GM12878 (cell line): ENCODE measurements at regions not wholly inside any gene's neighbourhood (a gene's known extent, or its start where the extent isn't known, plus 50 kb on each side); places are given as distances from the start of the nearest gene placed in this dataset.

ENCODE experiments used
- ATAC-seq: fragments of 200-7000 bp; cut with Tn5 transposase; 3 replicates; pipeline ENCODE4 v1.9.1; 2020; ENCODE audit warnings: mild to moderate bottlenecking, moderate library complexity
- BruUV-seq: library from RNA; stranded (reverse); fragments of 400-500 nt; replicated peaks from 2 replicates; lab custom pipeline; 2021; lab: Mats Ljungman, UMichigan
- CTCF ChIA-PET: fragments of 300-600 bp; sonication (Branson Sonifier 250); formaldehyde crosslinking; extraction: SDS; loops from one replicate; lab custom pipeline; 2021; ENCODE audit warnings: inconsistent platforms; lab: Yijun Ruan, JAX
- POLR2A ChIA-PET: fragments of 350-600 bp; formaldehyde crosslinking; extraction: SDS; loops from one replicate; lab custom pipeline; 2021; ENCODE audit warnings: inconsistent platforms; lab: Charles Lee
- RAD21 ChIA-PET: fragments of 300-600 bp; sonication (Branson Sonifier 250); formaldehyde crosslinking; loops from one replicate; lab custom pipeline; 2023; ENCODE audit warnings: antibody characterized with exemption; ENCODE audit not compliant: unreplicated experiment; lab: Charles Lee
- SMC1A ChIA-PET: fragments of 300-600 bp; sonication (Branson Sonifier 250); formaldehyde crosslinking; loops from one replicate; lab custom pipeline; 2023; ENCODE audit not compliant: unreplicated experiment, uncharacterized antibody; lab: Charles Lee
- DNase-seq: peaks from one replicate; pipeline ENCODE4 v3.0.0-alpha.2; 2011; ENCODE audit warnings: low read depth, low spot score
- FAIRE-seq: peaks from 3 replicates; lab custom pipeline; 2011; peaks lifted over from hg19 to GRCh38; lab: Jason Lieb, UNC
- H2AFZ ChIP-seq: 2 replicates; pipeline ENCODE4 v1.6.0; 2011; ENCODE audit warnings: low read depth, low read length, control low read depth; ENCODE audit not compliant: control insufficient read depth
- H3K27ac ChIP-seq: 2 replicates; pipeline ENCODE4 v1.5.1; 2011; ENCODE audit warnings: control low read depth; ENCODE audit not compliant: control insufficient read depth, insufficient read depth
- H3K27me3 ChIP-seq, 2 experiments: replicated peaks in 1 of 2; 2 replicates each; pipeline versions ENCODE4 v1.6.0 to v1.6.1; 2011; ENCODE audit warnings: low read length in 1 of 2; ENCODE audit not compliant: control insufficient read depth in 2 of 2, insufficient read depth in 2 of 2
- H3K36me3 ChIP-seq, 2 experiments: 2 replicates each; pipeline ENCODE4 v1.5.1; 2011; ENCODE audit warnings: low read length in 1 of 2; ENCODE audit not compliant: control insufficient read depth in 2 of 2, insufficient read depth in 2 of 2
- H3K4me1 ChIP-seq: 2 replicates; pipeline ENCODE4 v1.6.1; 2011; ENCODE audit warnings: mild to moderate bottlenecking, low read length, moderate library complexity, mixed read lengths; ENCODE audit not compliant: control insufficient read depth, insufficient read depth
- H3K4me2 ChIP-seq: 2 replicates; pipeline ENCODE4 v1.6.0; 2011; ENCODE audit warnings: control low read depth; ENCODE audit not compliant: control insufficient read depth, insufficient read depth
- H3K4me3 ChIP-seq: fragments of 200-600 bp; sonication (generic); 2 replicates; pipeline ENCODE4 v1.5.1; 2016
- H3K79me2 ChIP-seq: 2 replicates; pipeline ENCODE4 v1.6.0; 2011; ENCODE audit warnings: low read length; ENCODE audit not compliant: control insufficient read depth, insufficient read depth
- H3K9ac ChIP-seq: 2 replicates; pipeline ENCODE4 v1.8.0; 2011; ENCODE audit warnings: low read length, control low read depth, mixed read lengths; ENCODE audit not compliant: control insufficient read depth, insufficient read depth
- H3K9me3 ChIP-seq: replicated peaks from 3 replicates; pipeline ENCODE4 v1.5.1; 2011; ENCODE audit warnings: mild to moderate bottlenecking, low read length; ENCODE audit not compliant: control insufficient read depth, insufficient read depth
- H4K20me1 ChIP-seq: 2 replicates; pipeline ENCODE4 v1.6.0; 2011; ENCODE audit not compliant: control insufficient read depth, insufficient read depth
- DPF2 ChIP-seq: fragments of 450-650 bp; IDR thresholded peaks from 2 replicates; pipeline ENCODE4 v1.6.1; 2017; ENCODE audit warnings: mild to moderate bottlenecking
- HDAC6 ChIP-seq: fragments of 200-600 bp; sonication (generic); IDR thresholded peaks from one replicate; pipeline ENCODE4 v1.8.0; 2017; ENCODE audit warnings: antibody characterized with exemption; ENCODE audit not compliant: unreplicated experiment
- HDGF ChIP-seq: fragments of 450-650 bp; IDR thresholded peaks from 2 replicates; pipeline ENCODE4 v1.6.1; 2016; ENCODE audit warnings: antibody characterized with exemption
- JUNB ChIP-seq: IDR thresholded peaks from 2 replicates; pipeline ENCODE4 v1.6.1; 2016; ENCODE audit warnings: antibody characterized with exemption, mild to moderate bottlenecking
- LARP7 ChIP-seq: fragments of 450-650 bp; IDR thresholded peaks from 2 replicates; pipeline ENCODE4 v1.6.1; 2017; ENCODE audit warnings: mild to moderate bottlenecking
- MYC ChIP-seq: IDR thresholded peaks from 2 replicates; pipeline ENCODE4 v1.6.1; 2011; ENCODE audit warnings: mild to moderate bottlenecking, low read length, moderate library complexity, inconsistent platforms; ENCODE audit not compliant: insufficient read depth, insufficient replicate concordance, insufficient read length, severe bottlenecking
- RUNX3 ChIP-seq: IDR thresholded peaks from 2 replicates; pipeline ENCODE4 v1.6.1; 2012; ENCODE audit warnings: low read length, inconsistent platforms
- SKIL ChIP-seq: fragments of 450-650 bp; IDR thresholded peaks from 2 replicates; pipeline ENCODE4 v1.6.1; 2017; ENCODE audit warnings: mild to moderate bottlenecking, low read depth, inconsistent platforms; ENCODE audit not compliant: poor library complexity, severe bottlenecking
- SMAD1 ChIP-seq: fragments of 450-650 bp; IDR thresholded peaks from 2 replicates; pipeline ENCODE4 v1.6.1; 2018; ENCODE audit warnings: mild to moderate bottlenecking, low read depth; ENCODE audit not compliant: partially characterized antibody
- SMAD5 ChIP-seq: IDR thresholded peaks from 2 replicates; pipeline ENCODE4 v1.6.1; 2016; ENCODE audit warnings: antibody characterized with exemption, low read depth
- TBL1XR1 ChIP-seq: IDR thresholded peaks from 2 replicates; pipeline ENCODE4 v1.6.1; 2012; ENCODE audit warnings: low read depth, low read length, improper control_type of control experiment
- ZBTB11 ChIP-seq: fragments of 450-650 bp; formaldehyde crosslinking; IDR thresholded peaks from 2 replicates; pipeline ENCODE4 v1.5.0; 2022; ENCODE audit warnings: mild to moderate bottlenecking, missing genetic modification characterization
- ZNF384 ChIP-seq: IDR thresholded peaks from 2 replicates; pipeline ENCODE4 v1.6.1; 2012; ENCODE audit warnings: low read depth, mild to moderate bottlenecking, low read length, improper control_type of control experiment, borderline replicate concordance
- ZNF622 ChIP-seq: fragments of 450-650 bp; IDR thresholded peaks from 2 replicates; pipeline ENCODE4 v1.6.1; 2017; ENCODE audit warnings: mild to moderate bottlenecking, inconsistent platforms
- WGBS: methylation state at CpG from one replicate; pipeline ENCODE4 v1.1.6; 2016; ENCODE audit warnings: low lambda C conversion rate; ENCODE audit not compliant: insufficient replicate concordance, insufficient coverage; ENCODE audit errors: missing lambda C conversion rate; 5-methylcytosine and 5-hydroxymethylcytosine counted together
- in situ Hi-C: fragments of 300-500 bp; cut with MboI; formaldehyde crosslinking; loops from 9 replicates; pipeline ENCODE4 v1.14.3; 2018; ENCODE audit warnings: mixed read lengths
- intact Hi-C: fragments of 100-400 bp; cut with micrococcal nuclease; formaldehyde crosslinking; loops from one replicate; pipeline ENCODE4 v1.14.2; 2022; ENCODE audit not compliant: unreplicated experiment
- TF ChIP-seq, protein P1 (sequence below): fragments of 450-650 bp; IDR thresholded peaks from 2 replicates; pipeline ENCODE4 v1.6.1; 2017; ENCODE audit warnings: low read depth, mild to moderate bottlenecking, moderate library complexity

DNA sequence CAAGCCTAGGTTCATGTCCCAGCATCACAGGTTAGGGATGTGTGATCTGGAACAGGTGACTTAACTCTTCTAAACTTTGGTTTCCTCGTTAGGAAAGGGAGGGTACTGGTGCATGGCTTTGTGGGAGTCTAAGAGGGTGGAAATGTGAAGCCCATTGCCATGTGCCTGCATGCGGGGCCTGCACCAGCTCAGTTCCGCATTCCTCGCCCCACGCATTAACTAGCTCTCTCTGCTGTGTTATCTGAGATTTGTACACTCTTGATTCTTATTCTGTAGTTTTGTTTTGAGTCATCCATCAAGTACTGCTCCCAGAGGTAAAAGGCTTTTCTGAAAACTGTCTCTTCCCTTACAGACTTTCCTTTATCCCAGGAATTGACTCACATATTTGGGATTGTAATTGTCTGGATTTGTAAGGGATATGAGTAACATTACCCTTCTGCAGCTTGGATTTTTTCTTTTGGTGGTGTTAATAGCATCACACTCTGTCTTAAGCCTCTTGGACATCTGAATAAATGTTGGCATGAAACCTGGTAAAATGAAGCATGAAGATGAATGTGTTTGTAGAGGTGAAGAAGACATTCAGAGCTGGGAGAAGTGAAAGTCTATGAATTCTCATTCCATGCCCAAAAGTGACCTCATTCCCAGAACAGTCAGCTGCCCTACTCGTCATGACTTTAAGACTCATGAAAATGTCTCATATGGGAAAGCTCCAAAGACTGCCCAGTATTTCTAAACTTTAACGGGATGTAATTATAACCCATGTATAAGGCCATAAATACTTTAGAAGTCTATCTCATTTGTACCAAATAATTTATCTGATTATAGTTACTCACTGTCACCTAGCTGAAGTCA lies 357.3 kb downstream of the FOXA2 start (continued):
- TF ChIP-seq MYC (no peak), SMAD1 (no peak), ZNF384 (no peak), DPF2 (0 out of 2 replicates have a peak, but pooled peaks have one; percentile 30), SKIL (no peak)

GRCh38 chr20:22223236-22223635 lies 361.1 kb downstream of the FOXA2 start:
- H3K27ac ChIP-seq = no peak overlapping the region
- in situ Hi-C loops = no loop called here
- TF ChIP-seq ZBTB11 (CRISPR knock-in tag) (no peak), JUNB (no peak), LARP7 (no peak), HDGF (no peak), TBL1XR1 (no peak), DPF2 (no peak), RUNX3 (no peak), HDAC6 (no peak), SMAD5 (no peak), ZNF622 (no peak)
- TF ChIP-seq, protein P1, sequence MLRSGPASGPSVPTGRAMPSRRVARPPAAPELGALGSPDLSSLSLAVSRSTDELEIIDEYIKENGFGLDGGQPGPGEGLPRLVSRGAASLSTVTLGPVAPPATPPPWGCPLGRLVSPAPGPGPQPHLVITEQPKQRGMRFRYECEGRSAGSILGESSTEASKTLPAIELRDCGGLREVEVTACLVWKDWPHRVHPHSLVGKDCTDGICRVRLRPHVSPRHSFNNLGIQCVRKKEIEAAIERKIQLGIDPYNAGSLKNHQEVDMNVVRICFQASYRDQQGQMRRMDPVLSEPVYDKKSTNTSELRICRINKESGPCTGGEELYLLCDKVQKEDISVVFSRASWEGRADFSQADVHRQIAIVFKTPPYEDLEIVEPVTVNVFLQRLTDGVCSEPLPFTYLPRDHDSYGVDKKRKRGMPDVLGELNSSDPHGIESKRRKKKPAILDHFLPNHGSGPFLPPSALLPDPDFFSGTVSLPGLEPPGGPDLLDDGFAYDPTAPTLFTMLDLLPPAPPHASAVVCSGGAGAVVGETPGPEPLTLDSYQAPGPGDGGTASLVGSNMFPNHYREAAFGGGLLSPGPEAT = no peak

More at GRCh38 chr20:22223236-22223635, 361.1 kb downstream of the FOXA2 start:
- H3K4me3 ChIP-seq = no peak overlapping the region
- no peaks in the 10 kb centered on the region for H3K27me3 ChIP-seq
- no peak for FAIRE-seq
- H3K79me2 ChIP-seq = no peaks in the 10 kb centered on the region
- RAD21 ChIA-PET = no interaction called here
- H4K20me1 ChIP-seq = no peaks in the 10 kb centered on the region
- no peaks in the 10 kb centered on the region; the same call in 1 of the 2 replicates for H3K4me1 ChIP-seq
- no peak overlapping the region for H3K4me2 ChIP-seq
- POLR2A ChIA-PET = interaction anchor here (1.6 kb wide), 1 partner anchor 13 kb away, joined by 3 read pairs; no protein-coding TSS in a partner anchor
- H3K9ac ChIP-seq = no peak overlapping the region
- SMC1A ChIA-PET = interaction anchor here (0.9 to 1.6 kb wide), 3 partner anchors 14 to 21 kb away, joined by 4 to 5 read pairs (median 4); no protein-coding TSS in a partner anchor
- H2AFZ ChIP-seq = no peak overlapping the region
- DNase-seq = no peak
- ATAC-seq = peak; percentile 18; the same call in 2 of the 3 replicates
- CTCF ChIA-PET = interaction anchor here (0.6 kb wide), 1 partner anchor 503 kb away, joined by 3 read pairs; no protein-coding TSS in a partner anchor
- no peaks in the 10 kb centered on the region for H3K9me3 ChIP-seq
- BruUV-seq = no TSS peak
- intact Hi-C loops = no loop called here
- no peaks in the 10 kb centered on the region for H3K36me3 ChIP-seq
- 49% methylated on average over 3 of the region's 3 CpGs for WGBS
